Peyer's patch (tissue), 4 donors: ENCODE measurements at regions not wholly inside any gene's neighbourhood (a gene's known extent, or its start where the extent isn't known, plus 50 kb on each side); places are given as distances from the start of the nearest gene placed in this dataset.
"Not testable (repeated sequence)": the region's sequence is repeated elsewhere in the genome, so short reads cannot be mapped to it uniquely, and the experiment has no call there.

Experiments
- POLR2A ChIP-seq, 2 donors: fragments of 450-650 bp; IDR thresholded peaks; one replicate each; pipeline ENCODE4 v1.5.1; 2017; ENCODE audit warnings: antibody characterized with exemption in 2 of 2, mild to moderate bottlenecking in 2 of 2, moderate library complexity in 2 of 2
- TF ChIP-seq, protein P1 (sequence below), 6 experiments: fragments of 450-650 bp in 4 of 6; fragments of 200-600 bp in 2 of 6; sonication (generic) in 1 of 6; IDR thresholded peaks; one replicate each; pipeline ENCODE4 v1.5.1; 2017 to 2019; ENCODE audit warnings: antibody characterized with exemption in 6 of 6, mild to moderate bottlenecking in 3 of 6, moderate library complexity in 1 of 6

DNA sequence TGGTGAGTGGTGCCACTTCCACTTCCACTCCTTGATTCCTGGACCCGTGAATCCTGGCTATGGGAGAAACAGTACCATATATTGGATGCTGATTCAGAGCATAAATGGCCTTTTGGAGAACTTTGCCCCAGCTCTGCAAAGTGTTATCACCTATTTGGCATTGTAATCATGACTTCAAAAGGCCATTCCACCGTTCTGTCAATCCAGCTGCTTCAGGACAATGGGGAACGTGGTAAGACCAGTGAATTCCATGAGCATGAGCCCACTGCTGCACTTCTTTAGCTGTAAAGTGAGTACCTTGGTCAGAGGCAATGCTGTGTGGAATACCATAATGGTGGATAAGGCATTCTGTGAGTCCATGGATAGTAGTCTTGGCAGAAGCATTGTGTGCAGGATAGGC, 273.8 kb downstream of the C12orf75 start:
- TF ChIP-seq, protein P1, sequence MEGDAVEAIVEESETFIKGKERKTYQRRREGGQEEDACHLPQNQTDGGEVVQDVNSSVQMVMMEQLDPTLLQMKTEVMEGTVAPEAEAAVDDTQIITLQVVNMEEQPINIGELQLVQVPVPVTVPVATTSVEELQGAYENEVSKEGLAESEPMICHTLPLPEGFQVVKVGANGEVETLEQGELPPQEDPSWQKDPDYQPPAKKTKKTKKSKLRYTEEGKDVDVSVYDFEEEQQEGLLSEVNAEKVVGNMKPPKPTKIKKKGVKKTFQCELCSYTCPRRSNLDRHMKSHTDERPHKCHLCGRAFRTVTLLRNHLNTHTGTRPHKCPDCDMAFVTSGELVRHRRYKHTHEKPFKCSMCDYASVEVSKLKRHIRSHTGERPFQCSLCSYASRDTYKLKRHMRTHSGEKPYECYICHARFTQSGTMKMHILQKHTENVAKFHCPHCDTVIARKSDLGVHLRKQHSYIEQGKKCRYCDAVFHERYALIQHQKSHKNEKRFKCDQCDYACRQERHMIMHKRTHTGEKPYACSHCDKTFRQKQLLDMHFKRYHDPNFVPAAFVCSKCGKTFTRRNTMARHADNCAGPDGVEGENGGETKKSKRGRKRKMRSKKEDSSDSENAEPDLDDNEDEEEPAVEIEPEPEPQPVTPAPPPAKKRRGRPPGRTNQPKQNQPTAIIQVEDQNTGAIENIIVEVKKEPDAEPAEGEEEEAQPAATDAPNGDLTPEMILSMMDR (IDR thresholded peaks at IDR 0.05), result not testable (repeated sequence)
- TF ChIP-seq POLR2A (IDR thresholded peaks at IDR 0.05), result not testable (repeated sequence)
